A673 (cell line): ENCODE measurements at regions not wholly inside any gene's neighbourhood (a gene's known extent, or its start where the extent isn't known, plus 50 kb on each side); places are given as distances from the start of the nearest gene placed in this dataset.

Source experiments
- BruUV-seq: library from RNA; stranded (reverse); fragments of 400-500 nt; replicated peaks from 2 replicates; lab custom pipeline; 2021; lab: Mats Ljungman, UMichigan
- CTCF ChIA-PET: fragments of 300-600 bp; sonication (Branson Sonifier 250); formaldehyde crosslinking; loops from one replicate; lab custom pipeline; 2022; ENCODE audit warnings: antibody characterized with exemption; lab: Charles Lee
- POLR2A ChIA-PET: fragments of 300-600 bp; sonication (Branson Sonifier 250); formaldehyde crosslinking; loops from one replicate; lab custom pipeline; 2022; ENCODE audit warnings: antibody characterized with exemption; ENCODE audit not compliant: low non-redundant PET; lab: Charles Lee
- DNase-seq: peaks from one replicate; pipeline ENCODE4 v3.0.0-alpha.2; 2015; ENCODE audit warnings: low spot score
- H3K27ac ChIP-seq: fragments of 200-600 bp; sonication (generic); 2 replicates; pipeline ENCODE4 v1.5.1; 2016; ENCODE audit warnings: mixed run types, low read depth, mild to moderate bottlenecking, mixed read lengths, antibody characterized with exemption, low read length; ENCODE audit not compliant: poor library complexity, severe bottlenecking
- H3K27me3 ChIP-seq: fragments of 200-600 bp; sonication (generic); replicated peaks from 2 replicates; pipeline ENCODE4 v1.6.1; 2017; ENCODE audit warnings: mixed run types, low read depth, mild to moderate bottlenecking, mixed read lengths, antibody characterized with exemption, low read length; ENCODE audit not compliant: insufficient read depth, poor library complexity
- H3K36me3 ChIP-seq: fragments of 200-600 bp; sonication (generic); 2 replicates; pipeline ENCODE4 v1.6.1; 2016; ENCODE audit warnings: mixed run types, mild to moderate bottlenecking, mixed read lengths, antibody characterized with exemption, low read length; ENCODE audit not compliant: insufficient read depth, poor library complexity, severe bottlenecking
- H3K4me1 ChIP-seq: fragments of 200-600 bp; sonication (generic); 2 replicates; pipeline ENCODE4 v1.6.1; 2017; ENCODE audit warnings: mixed run types, mild to moderate bottlenecking, mixed read lengths, antibody characterized with exemption, low read length; ENCODE audit not compliant: insufficient read depth, poor library complexity, severe bottlenecking
- H3K4me3 ChIP-seq: fragments of 200-600 bp; sonication (generic); 2 replicates; pipeline ENCODE4 v1.5.1; 2016; ENCODE audit warnings: low read depth, mixed run types, mild to moderate bottlenecking, mixed read lengths, low read length; ENCODE audit not compliant: poor library complexity, severe bottlenecking
- H3K9me3 ChIP-seq: fragments of 200-600 bp; sonication (generic); 2 replicates; pipeline ENCODE4 v1.6.1; 2016; ENCODE audit warnings: mixed run types, low read depth, mild to moderate bottlenecking, mixed read lengths, antibody characterized with exemption, low read length; ENCODE audit not compliant: poor library complexity, severe bottlenecking
- CTCF ChIP-seq: fragments of 300-800, 200-600 bp; sonication (generic); conservative IDR thresholded peaks from 2 replicates; pipeline ENCODE4 v1.5.1; 2017; ENCODE audit warnings: low read depth, mild to moderate bottlenecking, antibody characterized with exemption, low read length, moderate library complexity, mixed read lengths
- EZH2 ChIP-seq: fragments of 200-600 bp; sonication (generic); IDR thresholded peaks from 2 replicates; pipeline ENCODE4 v1.6.1; 2017; ENCODE audit warnings: borderline replicate concordance, low read depth, mild to moderate bottlenecking, mixed read lengths, antibody characterized with exemption, low read length; ENCODE audit not compliant: poor library complexity, severe bottlenecking
- intact Hi-C: fragments of 100-400 bp; cut with micrococcal nuclease; formaldehyde crosslinking; loops from one replicate; pipeline ENCODE4 v1.10.0; 2022; ENCODE audit not compliant: unreplicated experiment

DNA sequence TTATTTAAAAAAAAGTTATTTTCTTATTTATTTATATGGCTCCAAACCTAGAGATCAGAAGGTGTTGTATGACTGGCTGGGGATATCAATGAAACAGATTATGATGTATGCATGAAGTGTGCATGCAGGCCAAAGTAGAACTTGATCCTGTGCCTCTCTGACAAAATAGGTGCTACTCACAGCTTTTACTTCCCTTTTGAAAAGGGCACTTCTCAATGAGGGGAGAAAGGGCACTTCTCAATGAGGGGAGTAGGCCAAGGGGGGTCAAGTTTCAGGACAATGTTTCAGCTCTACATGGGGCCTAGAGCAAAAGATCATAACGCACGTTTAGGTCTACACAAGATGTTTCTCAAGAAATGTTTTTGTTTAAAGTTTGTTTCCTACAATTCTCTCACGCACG is 397.5 kb downstream of the ETS1 start:
- CTCF ChIA-PET = interaction anchor here (0.5 kb wide), 1 partner anchor 16 kb away, joined by 3 read pairs; no protein-coding TSS in a partner anchor
- BruUV-seq = no TSS peak
- POLR2A ChIA-PET = no interaction called here
- no peaks in the 10 kb centered on the region for H3K4me1 ChIP-seq
- no peak for DNase-seq
- no peak overlapping the region for H3K27ac ChIP-seq
- H3K27me3 ChIP-seq = no peaks in the 10 kb centered on the region
- intact Hi-C loops = no loop called here
- H3K4me3 ChIP-seq = no peak overlapping the region
- no peaks in the 10 kb centered on the region for H3K36me3 ChIP-seq
- TF ChIP-seq EZH2 (no peak), CTCF (no peak)
- H3K9me3 ChIP-seq = no peaks in the 10 kb centered on the region

DNA sequence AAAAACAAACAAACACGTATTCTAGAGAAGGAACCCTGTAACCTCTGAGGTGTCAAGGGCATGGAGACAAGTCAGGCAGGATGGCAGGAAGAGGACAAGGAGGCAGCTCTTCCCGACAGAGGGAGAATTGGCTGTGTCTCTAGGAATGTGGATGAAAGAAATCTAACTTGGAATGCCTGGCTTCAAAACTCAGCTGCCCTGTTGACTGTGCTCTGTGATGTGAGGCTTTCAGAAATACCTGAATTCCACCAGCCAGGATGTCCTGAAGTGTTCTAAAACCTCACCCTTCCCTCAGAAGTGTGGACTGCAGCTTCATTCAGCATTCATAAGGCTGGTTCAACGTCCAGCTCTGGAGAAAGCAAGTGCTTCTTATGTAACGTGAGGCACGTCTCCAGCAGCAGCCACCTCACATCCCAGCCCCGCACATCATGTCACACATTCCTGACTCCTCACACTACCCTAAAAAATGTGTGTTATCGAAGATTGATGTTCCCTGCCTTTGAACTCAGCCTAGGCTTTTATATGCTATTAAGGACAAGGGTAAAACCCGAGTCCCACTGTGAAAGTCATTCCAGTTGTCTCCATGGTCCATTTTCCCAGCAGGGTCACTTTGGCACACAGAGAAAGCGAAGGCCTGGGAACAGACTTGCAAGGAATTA is 398.9 kb downstream of the ETS1 start:
- CTCF ChIA-PET = no interaction called here
- no peak for TF ChIP-seq CTCF
- no peaks in the 10 kb centered on the region for H3K36me3 ChIP-seq
- no peak overlapping the region for H3K27ac ChIP-seq
- no peaks in the 10 kb centered on the region for H3K27me3 ChIP-seq
- no peak overlapping the region for H3K4me3 ChIP-seq
- H3K9me3 ChIP-seq = peaks cover 3% of the 10 kb centered on the region
- DNase-seq = no peak
- POLR2A ChIA-PET = no interaction called here
- H3K4me1 ChIP-seq = peaks cover 4% of the 10 kb centered on the region
- intact Hi-C loops = no loop called here
- no TSS peak for BruUV-seq

GRCh38 chr11:128187835-128188234 is 399.5 kb downstream of the ETS1 start:
- ChIA-PET CTCF (no interaction called here), POLR2A (no interaction called here)
- Histone ChIP-seq H3K27me3 (no peaks in the 10 kb centered on the region), H3K4me3 (no peak overlapping the region), H3K27ac (no peak overlapping the region), H3K36me3 (no peaks in the 10 kb centered on the region), H3K9me3 (peaks cover 3% of the 10 kb centered on the region), H3K4me1 (peaks cover 10% of the 10 kb centered on the region)
- TF ChIP-seq CTCF = no peak
- TF ChIP-seq EZH2 = no peak
- peak; percentile 56 for DNase-seq
- intact Hi-C loops = no loop called here
- BruUV-seq = no TSS peak
